Activated naive CD8-positive, alpha-beta T cell treated with anti-CD3 and anti-CD28 coated beads, Interleukin-2, amount 50 U/mL, for 24 hours (primary cell): ENCODE measurements at regions not wholly inside any gene's neighbourhood (a gene's known extent, or its start where the extent isn't known, plus 50 kb on each side); places are given as distances from the start of the nearest gene placed in this dataset.
"Not testable (repeated sequence)": the region's sequence is repeated elsewhere in the genome, so short reads cannot be mapped to it uniquely, and the experiment has no call there.

ENCODE experiments used
- ATAC-seq: fragments of 150-1000 bp; cut with Tn5 transposase; one replicate; pipeline ENCODE4 v1.10.0; 2021
- DNase-seq: peaks from one replicate; pipeline ENCODE4 v3.0.0; 2021
- H3K27ac Mint-ChIP-seq: one replicate; pipeline ENCODE4 v1.8.0; 2021; ENCODE audit warnings: mild to moderate bottlenecking, mixed read lengths
- H3K27me3 Mint-ChIP-seq: one replicate; pipeline ENCODE4 v1.8.0; 2021; ENCODE audit warnings: mixed read lengths
- H3K36me3 Mint-ChIP-seq: one replicate; pipeline ENCODE4 v1.8.0; 2021; ENCODE audit warnings: low read depth, mixed read lengths
- H3K4me1 Mint-ChIP-seq: one replicate; pipeline ENCODE4 v1.8.0; 2021; ENCODE audit warnings: mixed read lengths
- H3K4me3 Mint-ChIP-seq: one replicate; pipeline ENCODE4 v1.8.0; 2021; ENCODE audit warnings: mild to moderate bottlenecking, moderate library complexity, mixed read lengths
- H3K9me3 Mint-ChIP-seq: one replicate; pipeline ENCODE4 v1.8.0; 2021; ENCODE audit warnings: mixed read lengths

DNA sequence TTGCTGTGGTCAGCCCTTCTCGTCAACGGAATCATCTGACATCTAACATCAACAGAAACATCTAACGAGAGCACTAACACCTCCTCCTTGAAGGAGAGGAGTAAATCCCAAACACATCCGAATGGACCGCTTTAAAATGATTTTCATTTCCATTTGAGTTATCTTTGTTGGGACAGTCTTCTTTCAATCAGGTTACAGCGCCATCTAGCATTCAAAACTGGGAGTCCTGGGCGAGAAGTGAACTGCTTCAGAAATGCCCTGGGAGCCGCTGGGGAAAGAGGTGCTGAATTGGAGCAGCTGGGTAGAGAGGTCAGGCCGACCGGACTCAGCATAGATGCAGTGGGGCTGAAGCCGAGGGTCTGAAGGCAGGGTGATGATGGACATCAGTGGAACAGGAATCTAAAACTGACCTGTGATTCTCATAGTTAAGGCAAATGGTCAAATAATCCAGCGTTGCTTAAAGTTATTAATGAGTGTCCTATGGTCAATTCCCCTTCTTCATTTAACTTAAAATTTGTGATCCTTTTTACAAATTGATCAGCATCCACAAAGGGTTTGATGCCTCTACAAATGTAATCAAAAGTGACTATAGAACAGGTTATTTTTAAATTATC lies 170.0 kb upstream of the NDN start:
- peaks cover 8% of the 10 kb centered on the region for H3K27me3 Mint-ChIP-seq
- no peak overlapping the region for H3K4me3 Mint-ChIP-seq
- no peak overlapping the region for H3K27ac Mint-ChIP-seq
- DNase-seq = no peak
- H3K9me3 Mint-ChIP-seq = no peaks in the 10 kb centered on the region
- no peaks in the 10 kb centered on the region for H3K4me1 Mint-ChIP-seq
- H3K36me3 Mint-ChIP-seq = no peaks in the 10 kb centered on the region
- ATAC-seq = no peak

DNA sequence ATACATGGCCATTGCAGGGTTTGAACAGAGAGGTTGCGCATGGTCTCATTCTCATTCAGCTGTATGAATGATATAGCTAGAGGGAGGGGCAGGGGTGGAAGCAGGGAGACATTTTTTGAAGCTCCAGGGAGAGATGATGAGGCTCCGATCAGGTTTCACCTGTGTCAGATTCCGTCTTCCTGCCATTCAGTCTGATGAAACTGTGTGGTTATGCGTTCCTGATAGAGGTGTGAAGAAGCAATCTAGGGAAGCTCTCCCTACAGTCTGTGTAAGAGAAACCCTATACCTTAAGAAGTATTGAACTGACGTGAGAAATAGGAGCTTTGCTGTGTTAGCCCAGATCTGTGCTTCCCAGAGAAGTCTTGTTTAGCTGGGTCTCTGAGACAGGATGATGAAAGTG lies 171.9 kb upstream of the NDN start:
- DNase-seq (no peak), ATAC-seq (no peak)
- H3K4me1 Mint-ChIP-seq = no peaks in the 10 kb centered on the region
- H3K36me3 Mint-ChIP-seq = no peaks in the 10 kb centered on the region
- H3K27me3 Mint-ChIP-seq = peaks cover 8% of the 10 kb centered on the region
- H3K9me3 Mint-ChIP-seq = no peaks in the 10 kb centered on the region
- H3K4me3 Mint-ChIP-seq = no peak overlapping the region
- no peak overlapping the region for H3K27ac Mint-ChIP-seq

DNA sequence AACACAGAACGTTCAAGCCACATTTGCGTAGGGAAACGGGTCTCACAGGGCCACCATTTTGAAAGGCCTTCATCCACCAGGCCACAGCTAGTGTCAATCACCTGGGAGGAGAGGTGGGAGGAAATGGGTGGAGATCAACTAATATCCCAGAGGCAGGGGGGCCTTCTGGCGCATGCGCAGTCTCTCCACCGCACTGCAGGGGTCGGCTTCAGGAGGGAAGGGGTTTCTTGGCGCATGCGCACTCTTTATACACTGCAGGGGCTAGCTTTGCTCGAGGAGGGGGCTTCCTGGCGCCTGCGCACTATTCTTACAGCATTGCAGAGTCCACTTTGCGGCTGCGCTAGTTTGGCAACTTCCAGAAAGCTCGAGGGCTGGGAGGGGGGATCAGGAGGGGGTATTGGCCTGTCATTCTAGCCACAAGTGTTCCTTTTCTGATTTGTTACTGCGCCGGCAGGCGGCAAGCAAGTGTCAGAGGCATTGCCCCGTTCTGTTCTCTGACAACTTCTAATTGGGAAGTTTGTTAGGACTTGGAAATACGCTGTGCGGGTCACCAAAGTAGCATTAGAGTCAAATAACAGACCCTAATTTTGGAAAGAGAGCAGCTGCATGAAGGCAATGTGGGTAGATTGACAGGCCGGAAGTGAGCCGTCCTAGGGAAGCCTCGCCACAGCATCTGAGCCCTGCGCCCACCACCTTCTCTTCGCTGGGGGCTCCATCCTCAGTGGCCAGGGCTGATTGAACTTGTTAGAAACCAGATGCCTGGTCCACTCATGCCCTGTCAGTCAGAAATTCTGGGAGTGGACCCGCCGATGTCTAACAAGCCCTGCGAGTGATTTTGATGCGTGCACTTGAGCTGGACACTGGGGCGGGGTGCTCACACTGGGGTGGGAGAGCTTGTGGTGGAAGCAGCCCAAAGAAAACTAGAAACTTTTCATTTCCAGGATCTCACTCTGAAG lies 173.5 kb upstream of the NDN start:
- H3K4me3 Mint-ChIP-seq = no peak overlapping the region
- H3K9me3 Mint-ChIP-seq = no peaks in the 10 kb centered on the region
- H3K27me3 Mint-ChIP-seq = peaks cover 8% of the 10 kb centered on the region
- no peaks in the 10 kb centered on the region for H3K36me3 Mint-ChIP-seq
- H3K27ac Mint-ChIP-seq = no peak overlapping the region
- no peak for DNase-seq
- no peaks in the 10 kb centered on the region for H3K4me1 Mint-ChIP-seq
- ATAC-seq = no peak

DNA sequence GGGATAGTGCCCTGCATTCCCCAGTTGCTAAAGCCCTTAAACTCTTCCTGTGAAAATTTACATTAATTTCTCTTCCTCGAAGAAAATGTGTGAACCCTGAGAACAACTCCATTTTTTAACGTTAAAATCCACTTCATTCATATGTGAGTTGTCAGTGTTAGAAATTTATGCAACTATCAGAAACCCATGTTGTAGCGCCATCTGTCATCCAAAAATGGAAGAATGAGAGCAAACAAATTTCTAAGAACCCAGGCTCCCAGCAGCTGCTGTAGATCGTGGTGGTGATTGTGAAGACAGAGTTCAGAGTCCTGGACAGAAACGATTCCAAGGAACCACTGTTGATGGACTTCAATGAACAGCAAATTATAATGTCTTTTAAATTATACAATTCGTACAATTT lies 179.7 kb upstream of the NDN start:
- peaks cover 6% of the 10 kb centered on the region for H3K27me3 Mint-ChIP-seq
- ATAC-seq = no peak
- no peaks in the 10 kb centered on the region for H3K36me3 Mint-ChIP-seq
- no peak for DNase-seq
- H3K27ac Mint-ChIP-seq = no peak overlapping the region
- H3K4me1 Mint-ChIP-seq = no peaks in the 10 kb centered on the region
- H3K4me3 Mint-ChIP-seq = no peak overlapping the region
- H3K9me3 Mint-ChIP-seq = peaks cover 4% of the 10 kb centered on the region

- H3K4me3 Mint-ChIP-seq = no peak overlapping the region
- ATAC-seq = no peak
- no peak overlapping the region for H3K27ac Mint-ChIP-seq
These were observed 182.3 kb upstream of the NDN start for GRCh38 chr15:23869396-23869795.

GRCh38 chr15:23873613-23874012 lies 186.5 kb upstream of the NDN start:
- not testable (repeated sequence) for H3K27ac Mint-ChIP-seq, DNase-seq, H3K9me3 Mint-ChIP-seq, ATAC-seq, H3K4me3 Mint-ChIP-seq, H3K27me3 Mint-ChIP-seq, H3K4me1 Mint-ChIP-seq, H3K36me3 Mint-ChIP-seq

More at GRCh38 chr15:23869396-23869795, 182.3 kb upstream of the NDN start:
- Mint-ChIP-seq H3K4me1 (no peaks in the 10 kb centered on the region), H3K9me3 (peaks cover 4% of the 10 kb centered on the region), H3K36me3 (no peaks in the 10 kb centered on the region), H3K27me3 (peaks cover 6% of the 10 kb centered on the region)
- no peak for DNase-seq

GRCh38 chr15:23877502-23878412 lies 190.7 kb upstream of the NDN start:
- Mint-ChIP-seq H3K4me3 (no peak overlapping the region), H3K4me1 (no peaks in the 10 kb centered on the region), H3K27me3 (peaks cover 2% of the 10 kb centered on the region), H3K27ac (no peak overlapping the region), H3K9me3 (peaks cover 4% of the 10 kb centered on the region), H3K36me3 (no peaks in the 10 kb centered on the region)
- ATAC-seq = peak; percentile 46
- peak; percentile 45 for DNase-seq

DNA sequence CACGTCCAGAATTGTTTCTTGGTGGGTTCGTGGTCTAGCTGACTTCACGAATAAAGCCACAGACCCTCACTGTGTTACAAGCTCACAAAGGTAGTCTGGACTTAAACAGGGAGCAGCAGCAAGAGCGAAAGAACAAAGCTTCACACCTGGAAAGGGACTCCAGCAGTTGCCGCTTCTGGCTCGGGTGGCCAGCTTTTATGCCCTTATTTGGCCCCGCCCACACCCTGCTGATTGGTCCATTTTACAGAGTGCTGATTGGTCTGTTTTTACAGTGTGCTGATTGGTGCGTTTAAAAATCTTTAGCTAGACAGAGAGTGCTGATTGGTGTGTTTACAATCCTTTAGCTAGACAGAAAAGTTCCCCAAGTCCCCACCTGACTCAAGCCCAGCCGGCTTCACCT lies 194.2 kb upstream of the NDN start:
- no peaks in the 10 kb centered on the region for H3K36me3 Mint-ChIP-seq
- H3K27ac Mint-ChIP-seq = no peak overlapping the region
- ATAC-seq (no peak), DNase-seq (no peak)
- peaks cover 2% of the 10 kb centered on the region for H3K27me3 Mint-ChIP-seq
- peaks cover 20% of the 10 kb centered on the region for H3K9me3 Mint-ChIP-seq
- H3K4me1 Mint-ChIP-seq = no peaks in the 10 kb centered on the region
- H3K4me3 Mint-ChIP-seq = no peak overlapping the region

GRCh38 chr15:23890218-23890617 lies 203.1 kb upstream of the NDN start:
- H3K27me3 Mint-ChIP-seq = no peaks in the 10 kb centered on the region
- DNase-seq = no peak
- H3K27ac Mint-ChIP-seq = no peak overlapping the region
- no peak for ATAC-seq
- no peak overlapping the region for H3K4me3 Mint-ChIP-seq
- no peaks in the 10 kb centered on the region for H3K4me1 Mint-ChIP-seq
- H3K9me3 Mint-ChIP-seq = peaks cover 25% of the 10 kb centered on the region
- H3K36me3 Mint-ChIP-seq = no peaks in the 10 kb centered on the region

DNA sequence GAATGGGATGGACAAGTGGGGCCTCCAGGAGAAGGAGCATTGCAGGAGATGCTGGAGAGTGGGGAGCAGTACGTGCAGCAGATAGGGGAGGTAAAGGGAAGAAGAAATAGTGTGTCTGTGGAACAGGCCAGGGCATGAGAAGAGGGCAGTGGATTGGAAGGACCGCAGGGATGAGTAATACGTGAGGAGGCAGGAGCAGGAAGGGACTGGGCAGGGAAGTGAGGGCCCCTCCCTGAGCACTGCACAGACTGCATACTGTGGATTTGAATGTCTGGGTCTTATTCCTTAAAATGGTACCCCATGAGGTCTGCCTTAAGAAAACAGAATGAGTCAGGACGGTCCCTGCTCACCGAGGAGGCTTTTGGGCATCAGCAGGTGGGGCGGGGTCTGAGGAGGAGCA lies 210.0 kb upstream of the NDN start:
- Mint-ChIP-seq H3K9me3 (peaks cover 12% of the 10 kb centered on the region), H3K27me3 (peaks cover 5% of the 10 kb centered on the region), H3K4me3 (no peak overlapping the region), H3K27ac (no peak overlapping the region), H3K4me1 (no peaks in the 10 kb centered on the region), H3K36me3 (no peaks in the 10 kb centered on the region)
- no peak for ATAC-seq
- no peak for DNase-seq

- no peak for DNase-seq
These were observed 210.4 kb upstream of the NDN start for GRCh38 chr15:23897531-23897930.

DNA sequence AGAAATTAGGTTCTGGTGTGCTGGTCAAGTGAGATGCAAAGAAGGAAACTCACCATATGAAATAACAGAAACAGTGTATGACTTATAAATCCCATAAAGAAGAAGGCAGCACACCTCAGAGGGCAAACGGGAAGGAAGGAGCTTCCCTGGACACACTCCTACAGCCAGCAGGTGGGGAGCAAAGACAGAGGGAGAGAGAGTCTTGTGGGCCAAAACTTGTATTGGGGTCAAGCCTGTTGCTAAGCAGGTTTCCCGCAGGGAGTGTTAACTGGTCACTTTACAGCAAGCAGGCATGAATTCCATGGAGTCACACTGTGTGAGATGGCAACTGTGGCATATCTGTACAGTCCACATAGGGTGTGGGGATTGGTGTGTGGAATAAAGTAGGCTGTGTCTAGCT lies 222.9 kb upstream of the NDN start:
- no peak overlapping the region for H3K4me3 Mint-ChIP-seq
- DNase-seq (no peak), ATAC-seq (no peak)
- H3K36me3 Mint-ChIP-seq = no peaks in the 10 kb centered on the region
- H3K27me3 Mint-ChIP-seq = no peaks in the 10 kb centered on the region
- H3K9me3 Mint-ChIP-seq = peaks cover 7% of the 10 kb centered on the region
- no peaks in the 10 kb centered on the region for H3K4me1 Mint-ChIP-seq
- H3K27ac Mint-ChIP-seq = no peak overlapping the region

More at GRCh38 chr15:23897531-23897930, 210.4 kb upstream of the NDN start:
- no peak overlapping the region for H3K27ac Mint-ChIP-seq
- H3K9me3 Mint-ChIP-seq = peaks cover 12% of the 10 kb centered on the region
- peaks cover 5% of the 10 kb centered on the region for H3K27me3 Mint-ChIP-seq
- no peak overlapping the region for H3K4me3 Mint-ChIP-seq
- no peaks in the 10 kb centered on the region for H3K36me3 Mint-ChIP-seq
- no peaks in the 10 kb centered on the region for H3K4me1 Mint-ChIP-seq
- ATAC-seq = no peak

GRCh38 chr15:23912191-23912590 lies 225.1 kb upstream of the NDN start:
- H3K36me3 Mint-ChIP-seq = no peaks in the 10 kb centered on the region
- H3K27ac Mint-ChIP-seq = no peak overlapping the region
- H3K4me3 Mint-ChIP-seq = no peak overlapping the region
- DNase-seq = no peak
- peaks cover 7% of the 10 kb centered on the region for H3K9me3 Mint-ChIP-seq
- H3K4me1 Mint-ChIP-seq = no peaks in the 10 kb centered on the region
- H3K27me3 Mint-ChIP-seq = no peaks in the 10 kb centered on the region
- no peak for ATAC-seq

GRCh38 chr15:23913081-23913480 lies 226.0 kb upstream of the NDN start:
- Mint-ChIP-seq H3K36me3 (no peaks in the 10 kb centered on the region), H3K9me3 (peaks cover 7% of the 10 kb centered on the region), H3K27ac (no peak overlapping the region), H3K4me3 (no peak overlapping the region), H3K4me1 (no peaks in the 10 kb centered on the region), H3K27me3 (no peaks in the 10 kb centered on the region)
- no peak for DNase-seq
- ATAC-seq = no peak
